ENCODE measurements at regions not wholly inside any gene's neighbourhood (a gene's known extent, or its start where the extent isn't known, plus 50 kb on each side); places are given as distances from the start of the nearest gene placed in this dataset.
"Not testable (repeated sequence)": the region's sequence is repeated elsewhere in the genome, so short reads cannot be mapped to it uniquely, and the experiment has no call there.

DNA sequence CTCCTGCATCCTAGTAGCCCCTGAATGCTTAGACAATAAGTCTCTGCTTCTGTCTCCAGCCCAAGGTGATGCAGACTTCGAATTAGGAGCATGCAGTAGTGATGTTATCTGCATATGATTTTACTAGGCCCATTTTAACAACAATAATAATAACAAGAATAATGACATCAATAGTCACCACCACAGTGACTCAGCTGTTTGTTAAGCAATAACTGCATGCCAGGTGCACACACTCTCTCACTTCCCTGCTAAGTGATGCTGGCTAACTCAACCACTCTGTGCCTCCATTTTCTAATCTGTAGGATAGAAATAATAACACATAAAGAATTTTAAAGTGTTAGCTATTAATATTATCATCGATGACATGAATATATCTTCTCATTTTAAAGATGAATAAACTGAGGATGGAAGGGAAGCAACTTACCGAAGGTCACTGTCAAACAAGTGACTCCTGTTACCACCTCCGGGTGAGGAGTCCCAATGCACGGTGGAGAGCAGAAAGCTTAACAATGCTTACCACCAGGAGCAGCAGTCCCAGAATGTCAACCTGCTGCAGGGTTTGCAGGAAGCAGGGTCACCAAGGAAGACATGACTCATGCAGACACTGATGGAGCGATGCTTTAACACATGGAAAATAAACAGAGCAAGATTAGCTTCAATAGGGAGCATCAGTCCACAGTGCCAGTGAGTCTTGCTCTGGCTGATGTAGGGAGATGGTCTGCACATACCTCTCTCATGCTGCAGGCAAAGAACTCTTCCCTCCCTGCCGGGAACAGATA is 290.2 kb downstream of the SPATA17 start:
- DNase-seq, result no peak

DNA sequence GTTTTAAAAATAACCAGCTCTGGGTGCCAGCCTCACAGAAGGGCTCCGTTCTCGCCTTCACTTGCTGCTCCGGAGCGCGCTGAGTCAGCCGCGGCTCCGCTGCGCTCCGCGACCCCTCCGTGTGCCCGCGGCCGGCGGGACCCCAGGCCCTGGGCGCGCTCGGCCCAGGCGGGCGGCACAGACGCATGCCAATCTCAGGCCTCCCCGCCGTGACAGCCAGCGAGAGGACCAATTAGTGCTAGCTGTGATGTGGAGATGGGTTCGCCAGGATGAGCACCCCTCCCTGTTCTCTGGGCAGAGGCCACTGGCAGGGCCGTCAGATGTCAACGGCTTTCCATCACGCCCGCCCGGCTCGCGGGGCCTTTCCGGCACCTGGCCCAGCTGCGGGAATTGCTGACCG is 293.8 kb downstream of the SPATA17 start:
- DNase-seq, result no peak

DNA sequence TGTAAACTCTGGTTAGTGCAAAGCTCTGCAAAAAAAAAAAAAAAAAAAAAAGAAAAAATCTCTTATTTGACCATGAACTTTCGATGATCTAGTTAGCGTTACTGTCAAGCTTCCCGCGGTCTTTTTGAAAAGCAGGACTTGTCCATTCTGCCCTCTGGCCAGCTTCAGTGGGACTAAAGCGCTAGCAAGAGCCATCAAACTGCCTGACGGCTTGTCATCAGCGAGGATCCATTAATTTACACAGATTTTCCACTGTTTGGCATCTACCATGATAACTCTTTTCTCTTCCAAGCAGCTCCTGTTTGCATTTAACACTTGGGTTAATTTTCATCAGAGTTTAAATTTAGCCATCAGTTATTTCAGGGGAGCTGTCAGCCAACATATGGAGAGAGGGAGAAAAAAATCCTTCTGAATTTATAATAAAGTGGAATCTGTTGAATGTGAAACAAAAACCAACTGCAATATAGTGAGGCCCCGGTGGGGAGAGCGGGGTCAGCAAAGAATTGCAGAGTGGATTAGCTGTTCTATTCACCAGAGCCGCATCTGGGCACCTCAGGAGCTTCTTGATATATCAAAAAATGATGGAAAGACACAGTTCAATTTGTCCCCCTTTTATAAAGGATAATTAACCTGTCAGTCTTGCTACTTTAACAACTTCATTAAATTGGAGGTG is 298.2 kb downstream of the SPATA17 start:
- no peak for DNase-seq

DNA sequence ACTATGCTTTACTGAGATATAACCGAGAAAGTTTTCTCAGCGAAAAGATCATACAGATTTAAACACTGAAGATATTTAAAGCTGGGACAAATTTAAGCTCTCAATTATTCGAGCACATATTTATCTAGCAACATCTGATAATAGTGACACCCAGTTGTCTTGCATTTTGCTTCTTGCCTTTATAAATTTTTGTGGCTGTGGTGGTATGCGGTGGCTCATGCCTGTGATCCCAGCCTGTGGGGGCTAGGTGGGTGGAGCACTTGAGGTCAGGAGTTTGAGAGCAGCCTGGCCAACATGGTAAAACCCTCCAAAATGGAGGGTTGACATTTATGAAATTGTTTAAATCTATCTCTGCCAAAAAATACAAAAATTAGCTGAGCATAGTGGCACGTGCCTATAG is 312.2 kb downstream of the SPATA17 start:
- no peak for DNase-seq

DNA sequence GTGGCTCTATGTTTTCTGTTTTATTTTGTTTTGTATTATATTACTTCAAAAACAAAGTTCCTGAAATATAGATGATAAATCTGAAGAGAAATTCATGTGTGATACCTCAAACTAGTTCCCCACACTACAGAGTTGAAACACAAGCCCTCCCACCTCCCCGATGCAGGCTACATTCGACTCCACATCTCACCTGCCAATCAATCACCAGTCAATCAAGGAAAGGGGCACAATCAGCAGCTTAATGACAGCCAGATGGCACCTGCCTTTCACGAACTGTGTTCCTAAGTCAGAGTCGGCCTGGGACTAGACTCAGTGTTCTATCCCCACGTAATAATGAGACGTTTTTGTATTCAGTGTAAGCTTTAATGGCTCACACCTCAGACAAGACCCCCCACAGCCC is 313.4 kb downstream of the SPATA17 start:
- DNase-seq, result no peak

DNA sequence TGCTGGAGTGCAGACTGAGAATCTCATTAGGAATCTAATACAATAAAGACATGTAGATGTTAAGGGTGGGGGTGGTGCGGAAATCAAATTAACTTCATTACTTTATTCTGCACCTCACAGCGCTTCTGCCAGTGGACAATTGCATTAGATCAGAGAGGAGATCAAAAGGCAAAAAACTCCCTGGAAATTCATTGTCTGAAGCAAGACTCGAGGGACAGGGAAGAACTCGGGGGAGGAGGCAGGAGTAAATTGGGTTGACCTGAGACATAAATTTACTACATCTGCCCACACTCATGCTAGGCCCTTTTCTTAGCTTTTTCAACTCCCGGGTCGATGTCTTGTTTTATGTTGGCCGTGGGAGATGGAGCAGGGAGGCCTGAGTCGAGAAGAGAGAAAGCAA is 315.4 kb downstream of the SPATA17 start:
- no peak for DNase-seq

DNA sequence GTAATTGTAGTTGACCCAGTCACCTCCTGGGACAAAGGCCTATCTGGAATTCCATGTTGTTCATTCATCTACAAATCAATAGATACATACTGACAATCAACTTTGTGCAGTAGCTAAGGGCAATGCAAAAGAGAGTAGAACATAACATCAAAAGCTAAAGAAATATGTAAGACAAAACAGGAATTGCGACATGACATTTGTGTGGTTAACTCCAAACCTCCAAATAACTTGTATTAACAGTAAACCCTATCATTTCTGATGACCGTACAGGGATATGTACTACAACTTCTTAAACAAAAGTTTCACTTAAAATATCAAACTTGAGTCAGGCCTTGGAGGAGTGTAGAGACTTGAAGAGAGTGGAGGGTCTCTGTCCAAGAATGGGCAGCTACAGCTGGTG is 317.6 kb downstream of the SPATA17 start:
- no peak for DNase-seq

DNA sequence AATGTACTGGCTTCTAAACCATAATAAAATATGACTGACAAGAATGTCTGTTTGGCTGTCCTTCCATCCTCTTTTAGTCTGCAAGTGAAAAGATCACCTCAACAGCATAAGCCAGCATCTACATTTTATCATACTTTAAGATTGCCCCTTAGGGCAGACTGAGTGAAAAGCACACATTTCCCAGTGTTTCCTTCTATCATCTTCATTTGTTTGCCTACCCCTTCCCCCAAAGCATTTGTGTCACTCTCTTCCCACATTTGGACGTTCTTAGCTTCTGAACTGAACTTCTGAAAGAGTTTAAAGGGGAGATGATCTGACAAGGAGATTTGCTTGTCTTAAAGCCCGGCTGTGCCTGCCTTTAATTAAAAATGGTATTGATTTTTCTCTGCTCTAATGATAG is 322.2 kb downstream of the SPATA17 start:
- DNase-seq, result no peak

DNA sequence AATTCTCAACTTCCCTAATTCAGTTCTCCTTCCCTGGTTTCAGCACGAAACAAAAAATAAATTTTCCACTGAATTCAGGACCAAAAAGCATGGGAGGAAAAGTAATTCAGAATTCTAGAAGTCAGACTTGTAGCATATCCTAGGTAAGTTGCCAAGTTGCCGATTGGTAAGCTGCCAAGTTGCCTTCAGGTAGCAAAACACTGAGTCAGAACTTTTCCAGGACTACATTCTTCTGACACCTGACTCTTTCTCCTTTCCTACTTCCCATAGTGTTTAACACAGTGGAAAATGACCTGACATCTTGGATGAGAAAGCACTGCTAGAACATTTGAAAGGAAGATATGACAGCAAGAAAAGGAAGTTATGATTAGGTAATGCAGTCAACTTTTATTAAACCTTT is 322.8 kb downstream of the SPATA17 start:
- no peak for DNase-seq

DNA sequence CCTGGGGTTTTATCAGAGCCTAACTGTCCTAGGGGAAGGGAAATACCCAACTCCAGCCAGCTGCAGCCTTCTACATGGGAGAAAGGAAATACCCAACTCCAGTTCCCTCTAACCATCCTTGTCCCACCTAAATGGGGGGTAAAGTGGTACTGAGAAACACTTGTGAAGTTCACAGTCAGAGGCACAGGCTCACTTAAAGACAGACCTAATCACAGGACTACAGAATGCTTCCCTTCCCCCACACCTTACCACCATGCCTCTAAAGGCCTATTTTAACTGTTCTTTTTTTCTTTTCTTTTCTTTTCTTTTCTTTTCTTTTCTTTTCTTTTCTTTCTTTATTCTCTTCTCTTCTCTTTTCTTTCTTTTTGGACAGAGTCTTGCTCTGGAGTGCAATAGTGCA is 324.6 kb downstream of the SPATA17 start:
- no peak for DNase-seq

DNA sequence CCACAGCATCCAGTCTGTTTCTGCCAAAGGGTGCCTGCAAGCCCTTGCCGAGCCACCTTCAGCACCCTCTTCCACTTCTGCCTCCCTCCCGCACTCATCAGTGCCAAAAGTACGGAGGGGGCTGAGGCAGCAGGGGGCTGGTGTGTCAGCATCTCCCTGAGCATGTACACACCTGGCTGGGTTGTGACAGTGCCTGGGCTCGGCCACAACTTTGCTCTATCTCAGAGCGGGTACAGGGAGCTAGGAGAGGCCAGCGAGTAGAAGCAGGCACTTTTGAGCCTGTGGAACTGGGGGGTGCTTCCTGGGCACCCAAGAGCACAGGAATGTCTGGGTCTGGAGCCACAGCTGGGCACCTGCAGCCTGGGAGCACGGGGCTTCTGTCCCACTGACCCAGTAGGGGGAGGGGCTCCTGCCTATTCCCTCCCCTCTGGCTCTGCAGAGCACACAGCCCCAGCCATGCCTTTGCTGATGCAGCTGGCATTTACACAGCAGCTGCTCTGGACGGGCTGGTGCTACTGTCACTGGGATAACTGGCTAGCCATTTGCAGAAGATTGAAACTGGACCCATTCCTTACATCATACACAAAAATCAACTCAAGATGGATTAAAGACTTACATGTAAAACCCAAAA is 319.8 kb upstream of the RRP15 start:
- no peak for DNase-seq

DNA sequence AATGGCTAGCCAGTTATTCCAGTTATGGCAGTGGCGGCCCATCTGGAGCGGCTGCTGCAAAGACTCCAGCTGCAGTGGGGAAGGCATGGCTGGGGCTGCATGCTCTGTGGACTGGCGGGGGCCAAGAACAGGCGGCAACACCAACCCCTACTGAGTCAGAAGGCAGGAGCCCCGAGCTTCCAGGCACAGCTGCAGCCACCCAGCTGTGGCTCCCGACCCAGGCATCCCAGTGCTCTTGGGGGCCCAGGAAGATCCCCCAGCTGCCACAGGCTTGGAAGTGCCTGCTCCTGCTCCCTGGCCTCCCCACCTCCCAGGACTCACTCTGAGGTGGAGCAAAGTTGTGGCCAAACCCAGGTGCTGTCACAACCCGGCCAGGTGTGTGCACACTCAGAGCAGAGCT is 317.0 kb upstream of the RRP15 start:
- no peak for DNase-seq

DNA sequence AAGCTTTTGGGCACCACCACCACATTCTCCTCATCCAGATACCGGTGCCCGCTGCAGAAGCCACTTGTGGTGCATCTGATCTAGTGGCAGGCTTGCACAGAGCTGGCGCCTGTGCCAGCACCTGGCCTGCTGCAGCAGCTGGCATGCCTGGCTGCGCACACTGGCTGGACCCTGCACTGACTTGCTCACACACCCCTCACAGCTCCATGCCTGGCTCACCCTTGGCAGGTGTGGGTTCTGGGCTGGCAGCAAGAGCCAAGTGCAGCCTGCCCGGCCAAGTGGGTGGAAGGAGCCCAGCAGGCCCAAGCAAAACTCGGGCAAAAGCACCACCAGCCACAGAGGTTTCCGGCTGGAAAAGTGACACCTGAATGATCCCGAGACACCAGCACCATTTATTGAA is 315.7 kb upstream of the RRP15 start:
- DNase-seq, result no peak

DNA sequence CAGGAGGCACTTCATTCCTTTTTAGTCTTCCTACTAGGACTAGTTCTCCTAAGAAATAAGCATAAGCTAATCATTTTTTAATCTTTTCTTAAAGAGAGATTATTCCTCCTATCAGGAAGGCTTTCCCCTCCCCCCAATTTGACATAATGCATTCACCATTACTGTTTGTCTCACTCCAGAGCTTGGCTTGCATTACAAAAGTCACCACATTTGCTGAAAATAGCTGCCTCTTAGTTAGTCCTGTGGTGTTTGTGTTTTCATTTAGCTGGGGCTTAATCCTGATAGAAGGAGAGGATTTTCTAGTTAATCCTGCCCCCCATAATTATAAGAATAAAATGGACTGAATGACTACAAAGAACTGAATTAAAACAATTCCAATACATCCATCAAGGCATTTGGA is 307.1 kb upstream of the RRP15 start:
- no peak for DNase-seq

DNA sequence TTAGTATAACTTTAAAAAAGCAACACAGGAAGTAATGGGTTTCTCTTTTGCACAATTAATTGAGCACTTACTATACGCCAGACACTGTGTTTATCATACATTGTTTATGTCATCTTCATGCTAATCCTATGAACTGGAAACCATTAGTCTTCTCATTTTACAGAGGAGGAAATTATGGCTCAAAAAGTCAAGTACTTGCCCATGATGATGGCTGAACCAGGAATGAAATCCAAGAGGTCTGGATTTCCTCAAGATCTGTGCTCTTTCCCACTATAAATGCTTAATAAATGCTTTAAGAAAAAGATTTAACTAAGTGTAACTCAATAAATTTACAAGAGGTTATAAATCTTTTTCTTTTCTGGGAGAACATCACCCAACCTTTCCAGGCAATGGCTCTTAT is 303.7 kb upstream of the RRP15 start:
- no peak for DNase-seq

DNA sequence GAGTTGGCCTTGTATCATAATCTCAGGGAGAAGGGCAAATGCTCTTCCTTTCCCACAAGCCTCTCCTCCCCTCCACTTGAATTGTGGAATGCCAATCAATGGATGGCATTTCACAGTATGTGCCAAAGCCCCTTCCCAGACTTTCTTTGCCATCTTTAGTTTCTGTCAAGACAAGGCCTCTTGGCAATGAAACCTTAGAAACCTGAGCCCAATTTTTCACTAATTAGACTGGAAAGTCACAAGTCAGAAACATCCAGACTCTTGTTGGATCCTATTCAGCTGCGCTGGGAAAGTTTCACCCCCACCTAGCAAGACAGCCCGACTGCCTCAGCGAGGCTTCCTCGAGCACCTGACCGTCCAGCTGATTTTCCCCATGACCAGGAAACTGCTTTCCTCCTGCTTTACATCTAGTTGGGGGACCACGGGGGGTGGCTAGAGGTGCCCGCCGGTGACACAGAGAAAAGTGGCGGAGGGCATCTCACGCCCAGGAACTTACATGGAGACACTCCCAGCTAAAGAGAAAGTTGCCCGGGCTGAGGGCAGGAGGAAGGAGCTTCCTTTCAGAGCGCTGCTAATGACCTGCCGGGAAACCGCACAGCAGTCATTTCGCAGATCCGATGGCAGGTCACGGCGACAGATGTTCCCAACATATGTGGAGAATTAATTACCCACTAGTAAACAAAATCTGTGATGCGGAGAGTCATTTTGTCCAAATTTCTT is 302.6 kb upstream of the RRP15 start:
- no peak for DNase-seq

DNA sequence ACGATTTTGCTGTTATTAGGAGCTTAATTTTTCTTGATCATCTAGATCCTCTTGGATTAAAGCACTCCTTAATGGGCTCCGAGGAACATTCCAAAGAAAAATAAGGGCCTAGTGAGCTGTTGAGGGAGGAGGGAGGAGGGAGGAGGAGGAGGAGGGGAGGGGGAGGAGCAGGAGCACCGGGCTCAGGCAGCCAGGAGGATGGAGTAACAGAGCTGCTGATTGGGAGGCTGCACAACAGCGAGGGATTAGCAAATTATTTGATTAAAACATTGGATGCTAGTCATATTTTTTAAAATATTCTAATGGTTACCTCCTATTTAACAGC is 302.1 kb upstream of the RRP15 start:
- no peak for DNase-seq

DNA sequence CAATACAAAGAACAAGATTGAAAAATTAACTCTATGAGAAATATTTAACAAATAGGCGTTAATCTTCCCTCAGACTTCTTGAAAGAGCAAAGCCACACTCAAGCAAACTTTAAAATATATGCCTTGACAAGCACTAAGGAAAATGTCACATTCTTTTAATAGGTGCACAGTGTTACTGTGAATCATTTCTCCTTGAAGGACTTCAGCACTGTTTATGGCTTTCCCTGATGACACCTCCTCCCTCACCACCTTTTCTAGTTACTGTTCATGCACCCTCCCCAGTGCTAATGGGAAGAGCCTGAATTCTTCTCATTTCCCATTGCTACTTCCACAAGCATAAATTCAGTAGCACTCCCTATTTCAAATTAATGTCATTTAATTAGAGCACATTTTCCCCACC is 299.5 kb upstream of the RRP15 start:
- no peak for DNase-seq

DNA sequence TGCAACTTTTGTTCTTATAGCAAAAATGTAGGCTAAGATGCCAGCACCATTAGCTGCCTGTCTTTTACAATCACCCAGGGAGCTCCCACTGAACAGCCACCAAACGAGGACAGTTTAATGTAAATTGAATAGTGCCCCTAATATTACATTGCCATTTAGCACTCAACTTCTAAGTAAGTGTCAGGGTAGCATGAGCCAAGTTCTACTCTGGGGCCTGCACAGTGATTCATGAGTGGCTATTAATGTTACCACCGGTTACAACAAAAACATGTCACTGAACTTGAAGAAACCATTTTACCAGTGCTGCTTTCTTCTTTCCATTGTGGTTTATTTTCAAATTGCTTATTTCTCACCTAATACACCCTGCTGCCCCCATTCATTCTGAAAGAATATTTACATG is 295.6 kb upstream of the RRP15 start:
- no peak for DNase-seq

DNA sequence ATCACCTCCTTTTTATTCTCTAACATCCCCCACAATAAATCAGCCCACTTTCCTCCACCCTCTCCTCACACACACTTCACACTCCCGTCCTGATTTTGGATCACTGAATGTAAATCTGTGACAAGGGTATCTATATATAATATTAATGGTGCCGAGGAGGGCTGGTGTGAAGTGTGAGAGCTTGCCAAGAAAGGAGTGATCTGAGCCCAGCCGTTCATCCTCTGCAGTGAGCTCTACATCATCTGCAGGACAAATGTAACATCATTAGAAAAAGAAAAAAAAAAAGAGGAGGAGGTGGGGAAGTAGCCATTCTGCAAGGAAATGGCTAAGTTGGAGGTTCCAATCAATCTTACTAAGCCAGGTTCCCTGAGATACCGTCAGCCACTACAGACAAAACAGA is 291.7 kb upstream of the RRP15 start:
- no peak for DNase-seq

DNA sequence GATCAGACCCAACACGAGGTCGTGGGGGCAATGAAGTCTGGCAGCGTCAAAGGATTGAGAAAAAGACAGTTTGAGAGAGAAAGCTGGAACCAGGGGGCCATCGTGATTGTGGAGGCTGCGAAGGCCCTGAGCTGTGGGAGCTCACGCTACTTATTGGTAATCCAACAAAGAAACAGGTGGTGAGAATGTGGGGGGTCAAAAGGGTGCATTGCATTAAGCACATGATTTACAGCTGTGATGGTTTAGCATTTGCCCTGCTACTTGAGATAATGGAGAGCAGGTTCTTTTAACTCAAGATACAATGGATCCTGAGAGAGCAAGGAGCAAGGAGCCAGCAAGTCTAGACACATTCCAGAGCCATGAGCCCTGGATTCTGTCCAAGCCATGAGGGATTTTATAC is 276.8 kb upstream of the RRP15 start:
- not testable (repeated sequence) for DNase-seq

DNA sequence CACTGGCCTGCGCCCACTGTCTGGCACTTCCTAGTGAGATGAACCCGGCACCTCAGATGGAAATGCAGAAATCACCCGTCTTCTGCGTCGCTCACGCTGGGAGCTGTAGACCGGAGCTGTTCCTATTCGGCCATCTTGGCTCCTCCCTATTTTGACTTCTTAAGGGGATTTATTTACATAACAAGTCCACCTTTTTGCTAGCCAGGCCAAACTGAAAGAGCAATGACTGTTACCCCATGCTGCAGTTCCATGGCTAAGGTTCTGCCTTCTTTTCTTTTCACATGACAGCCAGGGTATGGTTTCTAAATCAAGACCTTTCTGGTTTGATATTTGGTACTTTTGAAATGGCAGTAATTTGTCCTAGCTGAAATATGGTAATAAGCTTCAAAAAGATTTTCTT is 270.0 kb upstream of the RRP15 start:
- DNase-seq, result not testable (repeated sequence)

DNA sequence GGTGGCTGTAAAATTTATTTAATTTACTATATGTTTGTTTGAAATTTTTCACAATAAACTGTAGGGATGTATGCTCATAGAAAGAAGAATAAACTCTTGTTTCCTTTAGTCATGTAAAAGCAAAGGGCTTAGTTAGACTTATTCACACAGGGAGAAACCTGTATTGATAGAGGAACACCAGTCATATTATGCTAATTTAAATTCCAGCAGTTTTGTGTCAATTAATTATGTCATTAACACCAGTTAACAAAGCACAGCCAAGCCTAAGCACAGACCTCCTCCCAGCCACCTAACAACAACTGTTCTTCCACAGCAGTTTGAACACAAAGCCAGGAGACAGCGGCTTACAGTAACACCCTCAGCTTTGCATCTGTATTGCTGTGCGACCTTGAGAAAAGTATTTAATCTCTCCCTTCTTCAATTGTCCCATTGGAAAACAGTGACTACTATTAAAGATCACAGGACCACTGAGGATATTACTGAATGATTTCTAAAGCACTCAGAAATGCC is 260.8 kb upstream of the RRP15 start:
- DNase-seq, result no peak

DNA sequence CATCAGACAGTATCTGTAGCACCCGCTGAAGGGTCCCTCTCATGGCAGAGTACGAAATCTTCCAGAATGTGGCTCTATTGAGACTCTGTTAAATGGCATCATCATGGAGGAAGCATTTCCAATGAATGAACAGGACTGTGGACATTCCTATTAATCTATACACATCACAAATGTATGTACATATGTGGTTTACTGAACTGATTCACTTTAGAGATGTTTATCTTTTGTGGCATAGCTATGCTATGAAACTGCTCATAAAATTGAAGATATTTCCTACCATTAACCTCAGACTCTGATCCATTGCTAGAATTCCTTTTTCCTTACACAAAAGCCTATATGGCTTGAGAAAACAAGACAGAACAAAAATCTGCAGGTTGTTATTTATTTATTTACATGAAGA is 259.6 kb upstream of the RRP15 start:
- no peak for DNase-seq

Data from activated effector memory CD4-positive, alpha-beta T cell treated with anti-CD3 and anti-CD28 coated beads, Interleukin-2, amount 50 U/mL, for 16 hours (primary cell).